SK-N-MC (cell line): ENCODE measurements at regions not wholly inside any gene's neighbourhood (a gene's known extent, or its start where the extent isn't known, plus 50 kb on each side); places are given as distances from the start of the nearest gene placed in this dataset.

ENCODE experiments used
- EZH2 ChIP-seq: fragments of 200-600 bp; sonication (generic); IDR thresholded peaks from one replicate; pipeline ENCODE4 v1.6.1; 2017; ENCODE audit warnings: antibody characterized with exemption
- POLR2AphosphoS5 ChIP-seq: IDR thresholded peaks from 2 replicates; pipeline ENCODE4 v1.6.1; 2012; ENCODE audit warnings: mild to moderate bottlenecking, low read depth, low read length, borderline replicate concordance

DNA sequence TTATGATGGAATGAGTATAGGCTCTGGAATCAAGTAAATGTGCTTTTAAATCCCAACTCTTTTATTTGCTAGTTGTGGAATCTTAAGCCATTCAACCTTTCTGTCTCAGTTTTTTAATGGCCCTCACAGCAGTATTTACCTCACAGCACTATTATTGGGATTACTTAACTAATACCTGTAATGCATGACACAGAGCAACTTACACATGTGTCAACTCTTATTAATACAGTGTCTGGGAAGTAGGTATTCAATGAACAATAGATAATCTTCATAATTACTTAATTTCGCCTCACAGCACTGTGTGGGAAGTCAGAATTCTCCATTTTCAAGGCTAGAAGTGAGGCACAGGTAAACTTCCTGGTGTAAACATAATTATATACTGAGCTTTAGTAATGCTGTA is 149.7 kb upstream of the NUDT6 start:
- TF ChIP-seq POLR2AphosphoS5 (no peak), EZH2 (no peak)
